HepG2 (cell line): ENCODE measurements at regions not wholly inside any gene's neighbourhood (a gene's known extent, or its start where the extent isn't known, plus 50 kb on each side); places are given as distances from the start of the nearest gene placed in this dataset.

Source experiments
- ATAC-seq: fragments of 200-7000 bp; cut with Tn5 transposase; 3 replicates; pipeline ENCODE4 v1.9.1; 2020; ENCODE audit warnings: mild to moderate bottlenecking, moderate library complexity
- BruUV-seq: library from RNA; stranded (reverse); fragments of 400-500 nt; replicated peaks from 2 replicates; lab custom pipeline; 2021; lab: Mats Ljungman, UMichigan
- CTCF ChIA-PET: fragments of 300-600 bp; formaldehyde crosslinking; extraction: SDS; loops from one replicate; lab custom pipeline; 2021; ENCODE audit warnings: low total read pairs, inconsistent platforms, low intra/inter-chr PET ratio; lab: Yijun Ruan, JAX
- POLR2A ChIA-PET: fragments of 350-600 bp; sonication (Branson Sonifier 250); formaldehyde crosslinking; loops from one replicate; lab custom pipeline; 2020; ENCODE audit warnings: antibody characterized with exemption, inconsistent platforms; lab: Yijun Ruan, JAX
- DNase-seq: peaks from one replicate; pipeline ENCODE4 v3.0.0-alpha.2; 2015; ENCODE audit warnings: low spot score
- FAIRE-seq: peaks from 3 replicates; lab custom pipeline; 2011; peaks lifted over from hg19 to GRCh38; lab: Jason Lieb, UNC
- H2AFZ ChIP-seq: one replicate; pipeline ENCODE4 v1.6.1; 2011; ENCODE audit warnings: low read length, inconsistent platforms
- H3K27ac ChIP-seq: fragments of 300-600 bp; 3 replicates; pipeline ENCODE4 v1.8.0; 2011; ENCODE audit warnings: mixed run types, mild to moderate bottlenecking, mixed read lengths, low read length, inconsistent platforms; ENCODE audit not compliant: insufficient read depth; ENCODE audit errors: extremely low read length
- H3K27me3 ChIP-seq, 2 experiments: fragments of 200-600 bp in 1 of 2; 2 replicates in 1 of 2; 3 replicates in 1 of 2; pipeline versions ENCODE4 v1.6.0 to v1.8.0; 2011; ENCODE audit warnings: low read length in 2 of 2, mild to moderate bottlenecking in 2 of 2, moderate library complexity in 2 of 2, inconsistent platforms in 1 of 2; ENCODE audit not compliant: insufficient read depth in 2 of 2, control insufficient read depth in 1 of 2
- H3K36me3 ChIP-seq, 2 experiments: fragments of 200-600 bp in 1 of 2; replicated peaks in 1 of 2; 2 replicates in 1 of 2; 3 replicates in 1 of 2; pipeline versions ENCODE4 v1.5.1 to v1.8.0; 2011; ENCODE audit warnings: low read length in 2 of 2, inconsistent platforms in 1 of 2; ENCODE audit not compliant: insufficient read depth in 2 of 2, control insufficient read depth in 1 of 2
- H3K4me1 ChIP-seq: 2 replicates; pipeline ENCODE4 v1.5.1; 2012; ENCODE audit warnings: low read length, inconsistent platforms; ENCODE audit not compliant: insufficient read depth
- H3K4me2 ChIP-seq: 2 replicates; pipeline ENCODE4 v1.6.0; 2011; ENCODE audit warnings: low read depth, low read length, inconsistent platforms
- H3K4me3 ChIP-seq, 3 experiments: fragments of 200-600 bp in 1 of 3; sonication (generic), shearing (Covaris generic) in 1 of 3; replicated peaks in 1 of 3; 2 replicates each; pipeline ENCODE4 v1.5.1; 2011 to 2016; ENCODE audit warnings: low read length in 3 of 3, inconsistent platforms in 2 of 3, low read depth in 2 of 3, mild to moderate bottlenecking in 2 of 3, control low read depth in 1 of 3, mixed read lengths in 1 of 3; ENCODE audit not compliant: insufficient read depth in 1 of 3
- H3K79me2 ChIP-seq: one replicate; pipeline ENCODE4 v1.6.1; 2011; ENCODE audit warnings: low read length, inconsistent platforms; ENCODE audit not compliant: insufficient read depth
- H3K9ac ChIP-seq: 2 replicates; pipeline ENCODE4 v1.6.0; 2011; ENCODE audit warnings: mild to moderate bottlenecking, low read depth, low read length, inconsistent platforms; ENCODE audit not compliant: insufficient read depth
- H3K9me3 ChIP-seq: 2 replicates; pipeline ENCODE4 v1.5.1; 2012; ENCODE audit warnings: mild to moderate bottlenecking, low read length
- H4K20me1 ChIP-seq: 2 replicates; pipeline ENCODE4 v1.6.0; 2011; ENCODE audit warnings: inconsistent platforms, mild to moderate bottlenecking, low read length, moderate library complexity; ENCODE audit not compliant: insufficient read depth
- MAFK ChIP-seq, 2 experiments: IDR thresholded peaks in 1 of 2; conservative IDR thresholded peaks in 1 of 2; 2 replicates each; pipeline ENCODE4 v1.6.1; 2011; ENCODE audit warnings: improper control_type of control experiment in 2 of 2, low read length in 2 of 2
- NFATC3 ChIP-seq: sonication (generic); formaldehyde crosslinking; IDR thresholded peaks from 2 replicates; pipeline ENCODE4 v1.5.1; 2020; ENCODE audit warnings: mild to moderate bottlenecking, missing genetic modification reagents
- RBM22 ChIP-seq: fragments of 200-400 bp; formaldehyde crosslinking; optimal IDR thresholded peaks from 2 replicates; pipeline ENCODE3; 2017; ENCODE audit warnings: mild to moderate bottlenecking, low read length, moderate library complexity
- SRSF1 ChIP-seq: fragments of 200-400 bp; formaldehyde crosslinking; optimal IDR thresholded peaks from 2 replicates; pipeline ENCODE3; 2017; ENCODE audit warnings: mild to moderate bottlenecking, low read depth, low read length, moderate library complexity
- ZNF30 ChIP-seq: sonication (generic); formaldehyde crosslinking; IDR thresholded peaks from 2 replicates; pipeline ENCODE4 v1.5.0; 2020; ENCODE audit warnings: mild to moderate bottlenecking, missing genetic modification reagents
- WGBS: methylation state at CpG from one replicate; pipeline ENCODE4 v1.1.6; 2017; ENCODE audit warnings: low lambda C conversion rate; 5-methylcytosine and 5-hydroxymethylcytosine counted together
- in situ Hi-C: cut with HindIII; loops from 2 replicates; pipeline ENCODE4 v1.10.0; 2017; ENCODE audit warnings: low pct_unique_long_range_greater_than_20kb; ENCODE audit not compliant: extremely low pct_ligation_motif_present
- intact Hi-C: fragments of 100-400 bp; cut with micrococcal nuclease; formaldehyde crosslinking; loops from one replicate; pipeline ENCODE4 v1.10.0; 2022; ENCODE audit not compliant: unreplicated experiment
- TF ChIP-seq, protein P1 (sequence below): sonication (generic); formaldehyde crosslinking; IDR thresholded peaks from 2 replicates; pipeline ENCODE4 v1.5.1; 2020; ENCODE audit warnings: mild to moderate bottlenecking, missing genetic modification reagents, moderate library complexity
- TF ChIP-seq, protein P2 (sequence below): sonication (generic); formaldehyde crosslinking; IDR thresholded peaks from 2 replicates; pipeline ENCODE4 v1.5.1; 2020; ENCODE audit warnings: mild to moderate bottlenecking, moderate library complexity, missing genetic modification reagents
- TF ChIP-seq, protein P3 (sequence below): sonication (generic); formaldehyde crosslinking; IDR thresholded peaks from 2 replicates; pipeline ENCODE4 v1.9.0; 2021; ENCODE audit warnings: missing genetic modification reagents, borderline replicate concordance
- TF ChIP-seq, protein P4 (sequence below): sonication (generic); formaldehyde crosslinking; IDR thresholded peaks from 2 replicates; pipeline ENCODE4 v1.5.1; 2020; ENCODE audit warnings: missing genetic modification reagents, mild to moderate bottlenecking, borderline replicate concordance

DNA sequence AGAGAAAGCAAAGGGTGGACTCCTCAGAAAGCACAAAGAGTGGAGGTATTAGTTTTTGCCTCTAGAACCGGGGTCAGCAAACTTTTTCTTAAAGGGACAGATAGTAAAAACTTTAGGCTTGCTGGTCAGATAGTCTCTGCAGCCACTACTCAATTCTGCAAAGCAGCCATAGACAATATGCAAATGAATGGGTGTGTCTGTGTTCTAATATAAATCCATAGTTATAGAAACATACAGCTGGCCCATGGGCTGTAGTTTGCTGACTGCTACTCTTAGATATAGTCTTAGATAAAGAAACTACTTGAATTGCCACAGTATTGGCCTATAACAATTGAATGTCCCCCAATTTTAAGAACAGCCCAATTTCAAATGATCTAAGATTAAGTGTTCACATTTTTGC lies 101.6 kb upstream of the CACHD1 start:
- no peak overlapping the region for H3K4me2 ChIP-seq
- ChIA-PET POLR2A (no interaction called here), CTCF (no interaction called here)
- 0% methylated on average over 1 of the region's 1 CpG for WGBS
- no peak for ATAC-seq
- H3K27ac ChIP-seq = no peak overlapping the region
- H3K36me3 ChIP-seq = no peaks in the 10 kb centered on the region
- intact Hi-C loops = no loop called here
- H3K9ac ChIP-seq = no peak overlapping the region
- in situ Hi-C loops = no loop called here
- DNase-seq = no peak
- BruUV-seq = no TSS peak
- no peaks in the 10 kb centered on the region for H3K27me3 ChIP-seq
- H3K4me1 ChIP-seq = no peaks in the 10 kb centered on the region
- H3K79me2 ChIP-seq = no peaks in the 10 kb centered on the region
- H2AFZ ChIP-seq = no peak overlapping the region
- H3K9me3 ChIP-seq = no peaks in the 10 kb centered on the region
- FAIRE-seq = no peak
- no peak for TF ChIP-seq SRSF1
- TF ChIP-seq, protein P1, sequence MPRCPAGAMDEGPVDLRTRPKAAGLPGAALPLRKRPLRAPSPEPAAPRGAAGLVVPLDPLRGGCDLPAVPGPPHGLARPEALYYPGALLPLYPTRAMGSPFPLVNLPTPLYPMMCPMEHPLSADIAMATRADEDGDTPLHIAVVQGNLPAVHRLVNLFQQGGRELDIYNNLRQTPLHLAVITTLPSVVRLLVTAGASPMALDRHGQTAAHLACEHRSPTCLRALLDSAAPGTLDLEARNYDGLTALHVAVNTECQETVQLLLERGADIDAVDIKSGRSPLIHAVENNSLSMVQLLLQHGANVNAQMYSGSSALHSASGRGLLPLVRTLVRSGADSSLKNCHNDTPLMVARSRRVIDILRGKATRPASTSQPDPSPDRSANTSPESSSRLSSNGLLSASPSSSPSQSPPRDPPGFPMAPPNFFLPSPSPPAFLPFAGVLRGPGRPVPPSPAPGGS = no peak
- no peaks in the 10 kb centered on the region for H4K20me1 ChIP-seq
- no peak overlapping the region for H3K4me3 ChIP-seq

DNA sequence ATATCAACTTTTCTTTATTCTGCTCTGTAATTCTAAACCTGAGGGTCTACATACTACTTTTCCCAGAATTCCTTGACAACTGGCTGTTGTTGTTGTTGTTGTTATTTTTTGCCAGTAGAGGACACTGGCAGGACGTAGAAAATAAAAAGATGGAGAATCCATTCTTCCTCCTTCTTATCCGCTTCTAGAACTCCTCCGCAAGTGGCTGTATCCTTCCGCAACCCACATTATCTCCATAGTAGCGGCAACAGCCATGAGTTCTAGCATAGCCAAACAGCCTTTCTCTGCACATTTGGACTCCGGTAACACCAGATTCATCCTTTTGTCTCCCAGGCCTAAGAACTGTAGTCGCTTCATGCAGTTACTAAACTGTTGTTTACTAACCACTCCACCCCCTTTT lies 91.1 kb upstream of the CACHD1 start:
- no TSS peak for BruUV-seq
- DNase-seq = no peak
- no peak for ATAC-seq
- no peak for FAIRE-seq
- H3K4me1 ChIP-seq = no peaks in the 10 kb centered on the region
- H2AFZ ChIP-seq = no peak overlapping the region
- in situ Hi-C loops = no loop called here
- ChIA-PET CTCF (no interaction called here), POLR2A (no interaction called here)
- no peaks in the 10 kb centered on the region for H3K27me3 ChIP-seq
- no peaks in the 10 kb centered on the region for H3K36me3 ChIP-seq
- no peak overlapping the region for H3K9ac ChIP-seq
- no peak overlapping the region for H3K4me2 ChIP-seq
- no peaks in the 10 kb centered on the region for H3K79me2 ChIP-seq
- no peaks in the 10 kb centered on the region for H4K20me1 ChIP-seq
- WGBS = 62% methylated on average over 7 of the region's 7 CpGs
- intact Hi-C loops = no loop called here
- H3K9me3 ChIP-seq = no peaks in the 10 kb centered on the region
- H3K4me3 ChIP-seq = no peak overlapping the region
- no peak overlapping the region for H3K27ac ChIP-seq
- TF ChIP-seq NFATC3 (CRISPR knock-in tag) (no peak), MAFK (conservative IDR thresholded peaks at IDR 0.05 in 1 of 2, IDR thresholded peaks at IDR 0.05 in 1 of 2; ENCODE audit: low read length in 2 of 2) (no peak), ZNF30 (no peak), RBM22 (no peak)
- TF ChIP-seq, protein P2, sequence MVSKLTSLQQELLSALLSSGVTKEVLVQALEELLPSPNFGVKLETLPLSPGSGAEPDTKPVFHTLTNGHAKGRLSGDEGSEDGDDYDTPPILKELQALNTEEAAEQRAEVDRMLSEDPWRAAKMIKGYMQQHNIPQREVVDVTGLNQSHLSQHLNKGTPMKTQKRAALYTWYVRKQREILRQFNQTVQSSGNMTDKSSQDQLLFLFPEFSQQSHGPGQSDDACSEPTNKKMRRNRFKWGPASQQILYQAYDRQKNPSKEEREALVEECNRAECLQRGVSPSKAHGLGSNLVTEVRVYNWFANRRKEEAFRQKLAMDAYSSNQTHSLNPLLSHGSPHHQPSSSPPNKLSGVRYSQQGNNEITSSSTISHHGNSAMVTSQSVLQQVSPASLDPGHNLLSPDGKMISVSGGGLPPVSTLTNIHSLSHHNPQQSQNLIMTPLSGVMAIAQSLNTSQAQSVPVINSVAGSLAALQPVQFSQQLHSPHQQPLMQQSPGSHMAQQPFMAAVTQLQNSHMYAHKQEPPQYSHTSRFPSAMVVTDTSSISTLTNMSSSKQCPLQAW (CRISPR knock-in tag) = no peak
- TF ChIP-seq, protein P3, sequence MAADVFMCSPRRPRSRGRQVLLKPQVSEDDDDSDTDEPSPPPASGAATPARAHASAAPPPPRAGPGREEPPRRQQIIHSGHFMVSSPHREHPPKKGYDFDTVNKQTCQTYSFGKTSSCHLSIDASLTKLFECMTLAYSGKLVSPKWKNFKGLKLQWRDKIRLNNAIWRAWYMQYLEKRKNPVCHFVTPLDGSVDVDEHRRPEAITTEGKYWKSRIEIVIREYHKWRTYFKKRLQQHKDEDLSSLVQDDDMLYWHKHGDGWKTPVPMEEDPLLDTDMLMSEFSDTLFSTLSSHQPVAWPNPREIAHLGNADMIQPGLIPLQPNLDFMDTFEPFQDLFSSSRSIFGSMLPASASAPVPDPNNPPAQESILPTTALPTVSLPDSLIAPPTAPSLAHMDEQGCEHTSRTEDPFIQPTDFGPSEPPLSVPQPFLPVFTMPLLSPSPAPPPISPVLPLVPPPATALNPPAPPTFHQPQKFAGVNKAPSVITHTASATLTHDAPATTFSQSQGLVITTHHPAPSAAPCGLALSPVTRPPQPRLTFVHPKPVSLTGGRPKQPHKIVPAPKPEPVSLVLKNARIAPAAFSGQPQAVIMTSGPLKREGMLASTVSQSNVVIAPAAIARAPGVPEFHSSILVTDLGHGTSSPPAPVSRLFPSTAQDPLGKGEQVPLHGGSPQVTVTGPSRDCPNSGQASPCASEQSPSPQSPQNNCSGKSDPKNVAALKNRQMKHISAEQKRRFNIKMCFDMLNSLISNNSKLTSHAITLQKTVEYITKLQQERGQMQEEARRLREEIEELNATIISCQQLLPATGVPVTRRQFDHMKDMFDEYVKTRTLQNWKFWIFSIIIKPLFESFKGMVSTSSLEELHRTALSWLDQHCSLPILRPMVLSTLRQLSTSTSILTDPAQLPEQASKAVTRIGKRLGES = no peak
- TF ChIP-seq, protein P4, sequence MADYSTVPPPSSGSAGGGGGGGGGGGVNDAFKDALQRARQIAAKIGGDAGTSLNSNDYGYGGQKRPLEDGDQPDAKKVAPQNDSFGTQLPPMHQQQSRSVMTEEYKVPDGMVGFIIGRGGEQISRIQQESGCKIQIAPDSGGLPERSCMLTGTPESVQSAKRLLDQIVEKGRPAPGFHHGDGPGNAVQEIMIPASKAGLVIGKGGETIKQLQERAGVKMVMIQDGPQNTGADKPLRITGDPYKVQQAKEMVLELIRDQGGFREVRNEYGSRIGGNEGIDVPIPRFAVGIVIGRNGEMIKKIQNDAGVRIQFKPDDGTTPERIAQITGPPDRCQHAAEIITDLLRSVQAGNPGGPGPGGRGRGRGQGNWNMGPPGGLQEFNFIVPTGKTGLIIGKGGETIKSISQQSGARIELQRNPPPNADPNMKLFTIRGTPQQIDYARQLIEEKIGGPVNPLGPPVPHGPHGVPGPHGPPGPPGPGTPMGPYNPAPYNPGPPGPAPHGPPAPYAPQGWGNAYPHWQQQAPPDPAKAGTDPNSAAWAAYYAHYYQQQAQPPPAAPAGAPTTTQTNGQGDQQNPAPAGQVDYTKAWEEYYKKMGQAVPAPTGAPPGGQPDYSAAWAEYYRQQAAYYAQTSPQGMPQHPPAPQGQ (CRISPR knock-in tag) = no peak
